Neural cell (in vitro differentiated cells): ENCODE measurements at regions not wholly inside any gene's neighbourhood (a gene's known extent, or its start where the extent isn't known, plus 50 kb on each side); places are given as distances from the start of the nearest gene placed in this dataset.

Source experiments
- EZH2 ChIP-seq: fragments of 200-600, 300-800 bp; shearing (Covaris generic), sonication (generic); IDR thresholded peaks from 2 replicates; pipeline ENCODE4 v1.6.1; 2014; ENCODE audit warnings: antibody characterized with exemption, low read length, borderline replicate concordance, mild to moderate bottlenecking; ENCODE audit not compliant: insufficient read depth, poor library complexity, severe bottlenecking
- POLR2AphosphoS5 ChIP-seq: IDR thresholded peaks from 2 replicates; pipeline ENCODE4 v1.6.1; 2012
- RAD21 ChIP-seq: fragments of 450-650 bp; conservative IDR thresholded peaks from 2 replicates; pipeline ENCODE4 v1.6.1; 2014; ENCODE audit warnings: antibody characterized with exemption, mild to moderate bottlenecking, moderate library complexity
- TF ChIP-seq, protein P1 (sequence below): fragments of 450-650 bp; IDR thresholded peaks from 2 replicates; pipeline ENCODE4 v1.5.1; 2014; ENCODE audit warnings: antibody characterized with exemption, mild to moderate bottlenecking, moderate library complexity; ENCODE audit not compliant: poor library complexity, severe bottlenecking

DNA sequence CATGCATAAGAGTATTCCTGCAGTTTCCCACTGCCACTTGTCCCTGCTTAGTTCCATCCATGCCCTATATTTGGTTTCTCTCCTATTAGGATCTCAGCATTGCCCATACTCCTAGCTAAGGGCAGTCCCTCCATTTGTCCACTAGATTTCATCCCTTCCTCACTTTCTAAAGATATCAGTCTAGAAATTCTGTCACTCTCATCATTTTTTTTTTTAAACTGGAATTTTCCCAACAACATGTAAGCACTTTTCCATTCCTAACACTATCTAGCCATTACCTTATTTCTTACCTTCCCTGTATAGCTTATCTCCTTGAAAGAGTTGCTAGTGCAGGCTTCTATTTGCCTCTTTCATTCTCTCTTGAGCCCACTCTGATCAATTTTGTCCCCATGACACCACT is 312.2 kb downstream of the BTBD3 start:
- TF ChIP-seq, protein P1, sequence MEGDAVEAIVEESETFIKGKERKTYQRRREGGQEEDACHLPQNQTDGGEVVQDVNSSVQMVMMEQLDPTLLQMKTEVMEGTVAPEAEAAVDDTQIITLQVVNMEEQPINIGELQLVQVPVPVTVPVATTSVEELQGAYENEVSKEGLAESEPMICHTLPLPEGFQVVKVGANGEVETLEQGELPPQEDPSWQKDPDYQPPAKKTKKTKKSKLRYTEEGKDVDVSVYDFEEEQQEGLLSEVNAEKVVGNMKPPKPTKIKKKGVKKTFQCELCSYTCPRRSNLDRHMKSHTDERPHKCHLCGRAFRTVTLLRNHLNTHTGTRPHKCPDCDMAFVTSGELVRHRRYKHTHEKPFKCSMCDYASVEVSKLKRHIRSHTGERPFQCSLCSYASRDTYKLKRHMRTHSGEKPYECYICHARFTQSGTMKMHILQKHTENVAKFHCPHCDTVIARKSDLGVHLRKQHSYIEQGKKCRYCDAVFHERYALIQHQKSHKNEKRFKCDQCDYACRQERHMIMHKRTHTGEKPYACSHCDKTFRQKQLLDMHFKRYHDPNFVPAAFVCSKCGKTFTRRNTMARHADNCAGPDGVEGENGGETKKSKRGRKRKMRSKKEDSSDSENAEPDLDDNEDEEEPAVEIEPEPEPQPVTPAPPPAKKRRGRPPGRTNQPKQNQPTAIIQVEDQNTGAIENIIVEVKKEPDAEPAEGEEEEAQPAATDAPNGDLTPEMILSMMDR, result no peak
- no peak for TF ChIP-seq RAD21
- no peak for TF ChIP-seq EZH2
- no peak for TF ChIP-seq POLR2AphosphoS5
